Neuronal stem cell (in vitro differentiated cells): ENCODE measurements at regions not wholly inside any gene's neighbourhood (a gene's known extent, or its start where the extent isn't known, plus 50 kb on each side); places are given as distances from the start of the nearest gene placed in this dataset.

Experiments used
- DNase-seq: peaks from one replicate; pipeline ENCODE4 v3.0.0-alpha.2; 2013; ENCODE audit warnings: low spot score
- H2AFZ ChIP-seq: one replicate; pipeline ENCODE4 v1.6.1; 2013; ENCODE audit warnings: mild to moderate bottlenecking, low read length, inconsistent platforms
- H2AK5ac ChIP-seq: 2 replicates; pipeline ENCODE4 v1.6.1; 2013; ENCODE audit warnings: low read depth, mild to moderate bottlenecking, inconsistent platforms, low read length, moderate library complexity, mixed read lengths
- H2BK120ac ChIP-seq: 2 replicates; pipeline ENCODE4 v1.6.1; 2013; ENCODE audit warnings: low read depth, mild to moderate bottlenecking, inconsistent platforms, low read length, moderate library complexity, mixed read lengths
- H2BK12ac ChIP-seq: one replicate; pipeline ENCODE4 v1.6.1; 2013; ENCODE audit warnings: low read length, inconsistent platforms
- H2BK15ac ChIP-seq: 2 replicates; pipeline ENCODE4 v1.6.1; 2013; ENCODE audit warnings: mild to moderate bottlenecking, low read length, inconsistent platforms, mixed read lengths
- H2BK5ac ChIP-seq: one replicate; pipeline ENCODE4 v1.6.1; 2013; ENCODE audit warnings: inconsistent platforms, mild to moderate bottlenecking, low read length, moderate library complexity
- H3K14ac ChIP-seq: one replicate; pipeline ENCODE4 v1.6.1; 2013; ENCODE audit warnings: low read length, inconsistent platforms
- H3K18ac ChIP-seq: 2 replicates; pipeline ENCODE4 v1.6.1; 2013; ENCODE audit warnings: low read length, inconsistent platforms
- H3K23ac ChIP-seq: 2 replicates; pipeline ENCODE4 v1.6.1; 2013; ENCODE audit warnings: low read depth, mild to moderate bottlenecking, mixed read lengths, low read length, inconsistent platforms; ENCODE audit not compliant: poor library complexity
- H3K27ac ChIP-seq: replicated peaks from 3 replicates; pipeline ENCODE4 v1.5.1; 2013; ENCODE audit warnings: low read length, inconsistent platforms
- H3K27me3 ChIP-seq, 3 experiments: 2 replicates each; pipeline ENCODE4 v1.6.1; 2013; ENCODE audit warnings: low read length in 3 of 3, mild to moderate bottlenecking in 2 of 3, inconsistent platforms in 1 of 3, low read depth in 1 of 3, mixed read lengths in 1 of 3, moderate library complexity in 1 of 3; ENCODE audit not compliant: control insufficient read depth in 3 of 3, insufficient read depth in 3 of 3
- H3K36me3 ChIP-seq, 2 donors: replicated peaks in 1 of 2; 2 replicates each; pipeline ENCODE4 v1.6.1; 2013; ENCODE audit warnings: low read length in 2 of 2; ENCODE audit not compliant: control insufficient read depth in 2 of 2, insufficient read depth in 2 of 2
- H3K4ac ChIP-seq: 2 replicates; pipeline ENCODE4 v1.6.1; 2013; ENCODE audit warnings: inconsistent platforms, mild to moderate bottlenecking, low read length, moderate library complexity
- H3K4me1 ChIP-seq, 2 donors: 1 replicate in 1 of 2; 2 replicates in 1 of 2; pipeline ENCODE4 v1.6.1; 2013; ENCODE audit warnings: low read length in 2 of 2, low read depth in 1 of 2; ENCODE audit not compliant: control insufficient read depth in 2 of 2, insufficient read depth in 1 of 2
- H3K4me2 ChIP-seq: one replicate; pipeline ENCODE4 v1.6.1; 2013; ENCODE audit warnings: mild to moderate bottlenecking, low read length, inconsistent platforms; ENCODE audit not compliant: insufficient read depth, poor library complexity, severe bottlenecking
- H3K4me3 ChIP-seq, 2 donors: 2 replicates each; pipeline ENCODE4 v1.5.1; 2013; ENCODE audit warnings: low read length in 2 of 2, mild to moderate bottlenecking in 2 of 2, inconsistent platforms in 1 of 2, moderate library complexity in 1 of 2
- H3K79me1 ChIP-seq: one replicate; pipeline ENCODE4 v1.6.1; 2013; ENCODE audit warnings: low read depth, mild to moderate bottlenecking, inconsistent platforms, low read length, moderate library complexity
- H3K9ac ChIP-seq: one replicate; pipeline ENCODE4 v1.6.1; 2013; ENCODE audit warnings: mild to moderate bottlenecking, low read depth, low read length, inconsistent platforms; ENCODE audit not compliant: poor library complexity
- H3K9me3 ChIP-seq, 2 donors: replicated peaks in 1 of 2; 2 replicates each; pipeline versions ENCODE3 to v1.6.1; 2013; ENCODE audit warnings: low read length in 2 of 2, mild to moderate bottlenecking in 2 of 2, inconsistent platforms in 1 of 2, low read depth in 1 of 2, mixed read lengths in 1 of 2, moderate library complexity in 1 of 2; ENCODE audit not compliant: control insufficient read depth in 2 of 2, insufficient read depth in 1 of 2
- H4K8ac ChIP-seq: one replicate; pipeline ENCODE4 v1.6.1; 2013; ENCODE audit warnings: low read depth, mild to moderate bottlenecking, inconsistent platforms, low read length, moderate library complexity
- H4K91ac ChIP-seq: one replicate; pipeline ENCODE4 v1.6.1; 2013; ENCODE audit warnings: low read length, low read depth, mild to moderate bottlenecking, inconsistent platforms; ENCODE audit not compliant: poor library complexity
- WGBS, 2 donors: extraction: QIAGEN DNeasy Blood & Tissue Kit; methylation state at CpG; one replicate each; pipeline ENCODE4 v1.1.7; 2013; ENCODE audit warnings: missing lambda C conversion rate in 2 of 2, mixed read lengths in 1 of 2; ENCODE audit not compliant: insufficient read length in 2 of 2, insufficient replicate concordance in 1 of 2; ENCODE audit errors: extremely low coverage in 2 of 2; 5-methylcytosine and 5-hydroxymethylcytosine counted together

- no peak overlapping the region for H4K8ac ChIP-seq
- no CpG with 5 or more reads among the region's 4 CpGs for WGBS, 2 donors
These were observed 83.2 kb upstream of the PAPPA start for GRCh38 chr9:116070256-116070914.

GRCh38 chr9:116072046-116072445 lies 81.5 kb upstream of the PAPPA start:
- no peak overlapping the region for H3K4ac ChIP-seq
- H4K8ac ChIP-seq, result no peak overlapping the region
- H2AFZ ChIP-seq, result no peak overlapping the region
- H2BK5ac ChIP-seq, result no peak overlapping the region
- no peak overlapping the region for H3K23ac ChIP-seq
- H3K14ac ChIP-seq, result no peak overlapping the region
- WGBS, 2 donors, result no CpG with 5 or more reads among the region's 2 CpGs
- H3K9ac ChIP-seq, result no peak overlapping the region
- H3K4me3 ChIP-seq, result no peak overlapping the region
- H3K4me1 ChIP-seq, result no peaks in the 10 kb centered on the region
- H3K79me1 ChIP-seq, result no peaks in the 10 kb centered on the region
- H3K9me3 ChIP-seq, result no peaks in the 10 kb centered on the region
- no peak for DNase-seq
- no peak overlapping the region for H2AK5ac ChIP-seq
- H3K27me3 ChIP-seq, result no peaks in the 10 kb centered on the region
- H4K91ac ChIP-seq, result no peak overlapping the region
- no peak overlapping the region for H3K27ac ChIP-seq
- H3K4me2 ChIP-seq, result no peak overlapping the region
- H3K36me3 ChIP-seq, result no peaks in the 10 kb centered on the region
- no peak overlapping the region for H2BK12ac ChIP-seq
- H2BK120ac ChIP-seq, result no peak overlapping the region
- no peak overlapping the region for H3K18ac ChIP-seq
- no peak overlapping the region for H2BK15ac ChIP-seq

More at GRCh38 chr9:116070256-116070914, 83.2 kb upstream of the PAPPA start:
- no peak overlapping the region for H2BK15ac ChIP-seq
- H3K36me3 ChIP-seq, result no peaks in the 10 kb centered on the region
- H3K4me2 ChIP-seq, result no peak overlapping the region
- H2BK120ac ChIP-seq, result no peak overlapping the region
- H3K14ac ChIP-seq, result no peak overlapping the region
- H3K9ac ChIP-seq, result no peak overlapping the region
- no peak overlapping the region for H3K23ac ChIP-seq
- no peaks in the 10 kb centered on the region for H3K4me1 ChIP-seq
- H3K4ac ChIP-seq, result no peak overlapping the region
- no peak overlapping the region for H3K18ac ChIP-seq
- no peak for DNase-seq
- no peaks in the 10 kb centered on the region for H3K9me3 ChIP-seq
- H3K27ac ChIP-seq, result no peak overlapping the region
- H3K4me3 ChIP-seq, result no peak overlapping the region
- no peak overlapping the region for H2BK12ac ChIP-seq
- no peak overlapping the region for H2AFZ ChIP-seq
- H2AK5ac ChIP-seq, result no peak overlapping the region
- H3K27me3 ChIP-seq, result no peaks in the 10 kb centered on the region
- no peaks in the 10 kb centered on the region for H3K79me1 ChIP-seq
- H2BK5ac ChIP-seq, result no peak overlapping the region
- H4K91ac ChIP-seq, result no peak overlapping the region

GRCh38 chr9:116073826-116074225 lies 79.8 kb upstream of the PAPPA start:
- Histone ChIP-seq H2BK5ac (no peak overlapping the region), H2BK120ac (no peak overlapping the region), H3K4me2 (no peak overlapping the region), H2BK12ac (no peak overlapping the region), H3K4ac (no peak overlapping the region), H4K8ac (no peak overlapping the region), H3K14ac (no peak overlapping the region), H4K91ac (no peak overlapping the region), H3K23ac (no peak overlapping the region), H3K18ac (no peak overlapping the region), H3K4me3 (no peak overlapping the region), H3K36me3 (no peaks in the 10 kb centered on the region), H2BK15ac (no peak overlapping the region), H3K79me1 (no peaks in the 10 kb centered on the region), H2AFZ (no peak overlapping the region), H3K9me3 (no peaks in the 10 kb centered on the region), H3K27ac (no peak overlapping the region), H3K9ac (no peak overlapping the region), H3K4me1 (no peaks in the 10 kb centered on the region), H3K27me3 (no peaks in the 10 kb centered on the region), H2AK5ac (no peak overlapping the region)
- WGBS, 2 donors, result no CpG with 5 or more reads among the region's 2 CpGs
- no peak for DNase-seq

GRCh38 chr9:116074658-116075057 lies 78.9 kb upstream of the PAPPA start:
- H2AK5ac ChIP-seq, result no peak overlapping the region
- H3K36me3 ChIP-seq, result no peaks in the 10 kb centered on the region
- H2BK12ac ChIP-seq, result no peak overlapping the region
- H3K79me1 ChIP-seq, result no peaks in the 10 kb centered on the region
- no peak overlapping the region for H3K4me3 ChIP-seq
- H3K9ac ChIP-seq, result no peak overlapping the region
- H3K18ac ChIP-seq, result no peak overlapping the region
- H2BK120ac ChIP-seq, result no peak overlapping the region
- DNase-seq, result no peak
- H2BK5ac ChIP-seq, result no peak overlapping the region
- H3K23ac ChIP-seq, result no peak overlapping the region
- H4K8ac ChIP-seq, result no peak overlapping the region
- H3K9me3 ChIP-seq, result no peaks in the 10 kb centered on the region
- H3K4me1 ChIP-seq, result no peaks in the 10 kb centered on the region
- no peaks in the 10 kb centered on the region for H3K27me3 ChIP-seq
- H3K14ac ChIP-seq, result no peak overlapping the region
- H4K91ac ChIP-seq, result no peak overlapping the region
- H2AFZ ChIP-seq, result no peak overlapping the region
- no peak overlapping the region for H2BK15ac ChIP-seq
- no peak overlapping the region for H3K4ac ChIP-seq
- no peak overlapping the region for H3K4me2 ChIP-seq
- no peak overlapping the region for H3K27ac ChIP-seq
